GM18517 (cell line): ENCODE measurements at regions not wholly inside any gene's neighbourhood (a gene's known extent, or its start where the extent isn't known, plus 50 kb on each side); places are given as distances from the start of the nearest gene placed in this dataset.
A peak's percentile ranks its signal among the peaks of the same experiment; 100 is the strongest.

Experiments
- ATAC-seq: cut with Tn5 transposase; IDR thresholded peaks from one replicate; pipeline ENCODE4 v1.9.1; 2021; ENCODE audit warnings: mild to moderate bottlenecking, moderate library complexity; ENCODE audit not compliant: unreplicated experiment

- no peak for ATAC-seq
Measured at GRCh38 chr12:77368379-77368778, 303.0 kb upstream of the E2F7 start.

DNA sequence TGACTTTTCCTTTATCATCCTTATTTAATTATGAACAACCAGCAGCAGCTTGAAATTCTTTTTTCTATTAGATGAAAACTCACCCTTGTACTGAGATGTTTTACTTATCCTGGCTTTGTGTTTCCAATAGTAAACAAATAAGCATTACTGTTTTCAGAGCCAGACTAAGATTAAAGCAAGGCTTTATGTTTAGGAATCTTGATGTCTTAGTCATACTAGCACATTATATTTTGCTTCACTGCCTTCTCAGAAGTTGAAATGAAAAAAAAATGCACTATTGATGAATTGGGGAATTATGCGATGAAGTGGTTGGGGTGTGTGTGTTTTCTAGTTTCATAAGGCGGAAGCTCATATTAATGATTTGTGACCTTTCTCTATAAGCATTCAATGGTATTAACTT, 301.2 kb upstream of the E2F7 start:
- no peak for ATAC-seq

GRCh38 chr12:77364400-77364799, 299.0 kb upstream of the E2F7 start:
- no peak for ATAC-seq

- ATAC-seq: no peak
Measured at GRCh38 chr12:77362509-77363210, 297.3 kb upstream of the E2F7 start.

DNA sequence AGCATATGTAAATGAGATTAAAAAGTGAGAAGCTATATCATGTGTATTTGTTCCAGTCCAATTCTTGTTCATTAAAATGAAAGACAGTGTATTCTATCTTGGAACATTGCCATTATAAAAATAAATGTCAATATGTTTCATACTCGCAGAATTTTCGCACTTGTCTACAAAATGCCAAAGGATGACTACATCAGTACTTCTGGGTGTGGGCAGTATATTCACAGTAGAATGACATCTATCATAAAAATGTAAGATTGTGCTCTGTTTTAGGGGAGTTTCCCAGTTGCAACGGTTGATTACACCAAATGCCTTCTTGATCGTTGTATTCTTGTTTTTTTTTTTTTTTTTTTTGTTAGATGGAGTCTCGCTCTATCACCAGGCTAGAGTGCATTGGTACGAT, 292.3 kb upstream of the E2F7 start:
- no peak for ATAC-seq

DNA sequence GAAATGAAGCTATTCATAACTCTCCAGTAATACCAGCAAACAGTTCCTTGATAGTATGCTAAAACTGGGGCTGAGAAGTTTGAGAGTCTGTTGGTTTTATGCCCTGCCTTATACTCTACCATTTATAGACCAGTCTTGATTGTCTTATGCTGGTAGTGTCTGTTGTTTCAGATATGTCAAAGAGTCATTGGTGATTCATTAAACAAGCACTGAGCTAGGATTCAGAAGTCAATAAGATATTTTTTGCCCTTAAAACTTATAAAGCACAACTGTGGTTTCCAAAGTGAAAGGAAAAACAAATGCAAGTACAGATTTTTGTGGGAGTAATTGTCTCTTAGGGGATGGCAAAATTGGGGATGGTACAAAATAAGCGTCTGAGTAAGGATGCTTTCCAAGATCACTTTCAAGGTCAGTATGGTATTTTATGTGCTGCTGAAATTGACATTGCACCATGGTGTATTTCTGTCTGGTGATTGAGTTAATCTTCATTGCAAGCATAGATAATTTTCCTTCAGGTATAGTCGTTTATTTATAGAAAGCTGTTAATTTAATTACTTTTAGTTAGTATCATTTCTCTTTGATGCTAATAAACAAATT, 289.5 kb upstream of the E2F7 start:
- no peak for ATAC-seq

DNA sequence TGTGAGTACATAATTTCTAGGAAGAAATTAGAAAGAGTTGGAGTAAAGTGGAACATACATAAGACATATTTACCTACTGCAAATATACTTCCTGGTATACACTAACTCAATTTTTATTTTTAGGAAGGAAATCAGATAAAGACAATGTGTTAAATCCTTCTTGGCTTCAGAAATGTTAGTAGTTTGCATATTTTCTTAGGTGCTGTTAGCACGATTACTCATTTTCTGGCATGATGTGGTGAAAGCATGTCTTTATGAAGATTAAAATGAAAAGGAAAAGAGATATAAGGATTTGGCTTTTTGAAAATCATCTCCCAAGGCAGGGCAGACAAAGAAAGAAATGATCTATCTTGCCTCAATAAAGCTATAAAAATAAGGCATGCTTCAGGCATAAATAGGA, 287.6 kb upstream of the E2F7 start:
- ATAC-seq: no peak

DNA sequence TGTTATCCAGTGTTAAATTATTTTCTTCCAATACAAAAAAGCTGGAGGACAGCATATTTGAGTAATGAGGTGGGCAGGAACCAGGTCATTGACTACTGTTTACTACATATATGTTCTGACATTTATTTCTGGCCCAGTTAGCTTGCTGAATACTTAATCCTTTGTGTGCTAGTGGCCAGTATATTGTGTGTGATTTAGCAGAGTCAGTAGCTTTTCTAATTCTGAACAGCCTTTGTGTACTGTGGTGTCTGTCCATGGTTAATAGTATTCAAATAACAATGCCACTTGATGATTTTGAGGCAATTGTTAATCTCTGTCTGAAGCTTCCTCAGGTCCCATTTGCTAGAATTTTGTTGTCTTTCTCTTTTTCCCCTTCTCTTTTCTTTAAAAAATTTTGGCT, 286.5 kb upstream of the E2F7 start:
- no peak for ATAC-seq

GRCh38 chr12:77349689-77350370, 284.5 kb upstream of the E2F7 start:
- no peak for ATAC-seq

DNA sequence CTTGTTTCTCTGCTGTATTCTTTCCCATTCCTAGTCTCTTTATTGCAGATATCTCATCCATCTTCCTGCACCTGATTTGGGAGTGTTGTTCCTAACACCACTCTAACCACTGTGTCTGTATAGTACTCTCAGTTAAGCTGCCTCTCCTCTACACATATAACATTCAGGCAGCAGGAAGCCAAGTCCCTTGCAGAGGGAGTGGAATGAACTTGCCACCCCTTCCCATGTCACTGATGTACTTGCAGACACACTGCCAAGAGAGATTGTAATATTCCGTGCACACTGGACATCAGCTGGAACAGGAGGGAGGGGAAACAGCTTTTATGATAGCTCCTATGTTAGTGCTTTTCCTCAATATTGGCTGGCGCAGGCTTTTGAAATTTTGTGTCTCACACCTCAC, 281.6 kb upstream of the E2F7 start:
- no peak for ATAC-seq

GRCh38 chr12:77345336-77345735, 280.0 kb upstream of the E2F7 start:
- no peak for ATAC-seq

DNA sequence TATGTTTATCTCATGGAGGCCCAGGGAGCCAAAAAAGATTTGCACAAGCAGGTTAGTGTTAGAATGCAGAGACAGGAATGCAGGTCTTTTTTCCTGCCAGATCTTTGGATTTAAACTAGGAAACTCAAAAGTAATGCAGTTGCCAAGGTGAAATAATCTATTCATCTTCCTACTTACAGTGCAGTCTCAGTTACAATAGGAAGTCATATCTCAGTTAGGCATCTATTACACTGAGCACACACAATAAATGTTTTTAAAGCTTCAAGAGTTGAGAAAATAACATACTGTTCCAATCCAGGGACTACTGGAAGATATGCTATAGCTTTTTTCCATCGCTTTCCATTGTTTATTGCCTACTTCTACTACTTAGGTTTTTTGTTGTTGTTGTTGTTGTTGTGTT, 279.3 kb upstream of the E2F7 start:
- no peak for ATAC-seq

GRCh38 chr12:77343291-77343690, 277.9 kb upstream of the E2F7 start:
- ATAC-seq: no peak

- ATAC-seq: no peak
Measured at GRCh38 chr12:77342253-77342652, 276.9 kb upstream of the E2F7 start.

- ATAC-seq: no peak
Measured at GRCh38 chr12:77339610-77340009, 274.2 kb upstream of the E2F7 start.

DNA sequence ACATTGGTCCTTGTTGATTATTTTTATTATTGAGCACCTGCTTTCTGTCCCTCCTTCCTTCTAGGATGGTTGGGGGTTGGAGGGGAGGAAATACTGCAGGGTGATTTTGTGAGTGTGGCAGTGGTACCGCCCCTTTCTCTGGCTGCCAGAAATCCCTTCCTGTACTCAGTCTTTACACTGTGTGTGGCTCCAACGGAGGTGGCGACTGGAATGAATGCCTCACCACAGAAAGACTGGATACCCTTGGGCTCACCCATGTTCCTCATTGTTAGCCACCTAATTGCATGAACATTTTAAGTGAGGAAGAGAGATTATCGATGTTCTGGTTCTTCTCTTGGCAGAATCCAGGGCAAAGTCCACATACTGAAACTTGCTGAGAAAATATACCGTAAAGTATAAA, 272.0 kb upstream of the E2F7 start:
- no peak for ATAC-seq

- ATAC-seq: no peak
Measured at GRCh38 chr12:77334806-77335205, 269.4 kb upstream of the E2F7 start.

- no peak for ATAC-seq
Measured at GRCh38 chr12:77328326-77328725, 263.0 kb upstream of the E2F7 start.

DNA sequence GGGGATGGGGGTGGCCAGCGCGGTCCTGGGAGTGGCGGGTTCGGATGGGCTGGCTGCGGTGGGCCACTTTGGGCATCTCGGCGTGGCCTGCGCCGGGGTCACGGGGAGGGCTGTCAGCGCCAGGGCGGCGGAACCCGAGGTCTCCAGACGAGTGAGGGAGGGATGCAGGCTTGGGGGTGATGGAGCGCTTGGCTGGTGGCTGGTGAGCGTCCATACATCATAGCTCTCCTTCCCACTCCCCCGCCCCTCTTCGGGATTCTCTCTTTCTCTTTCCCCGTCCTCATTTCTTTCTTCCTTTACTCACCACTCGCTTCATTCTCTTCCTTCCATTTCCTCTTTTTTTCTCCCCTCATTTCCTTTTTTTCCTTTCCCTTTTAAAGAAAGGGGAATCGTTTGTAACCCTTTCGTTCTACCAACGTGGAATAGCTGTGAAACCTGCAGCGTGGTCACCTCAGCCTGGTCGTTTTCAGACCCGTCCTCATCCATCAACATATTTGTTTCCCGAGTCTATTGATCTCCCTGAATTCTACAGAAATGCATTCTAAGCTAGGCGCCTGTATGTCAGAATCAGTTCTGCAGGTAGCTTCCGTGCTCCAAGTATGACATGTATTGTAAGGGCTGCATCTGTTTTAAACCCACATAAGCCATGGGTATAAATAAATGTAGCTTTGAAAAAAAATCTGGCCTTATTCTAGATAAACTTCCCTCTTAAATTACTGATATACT, 260.3 kb upstream of the E2F7 start:
- ATAC-seq: no peak

GRCh38 chr12:77324763-77325468, 259.5 kb upstream of the E2F7 start:
- ATAC-seq: peak; percentile 77

DNA sequence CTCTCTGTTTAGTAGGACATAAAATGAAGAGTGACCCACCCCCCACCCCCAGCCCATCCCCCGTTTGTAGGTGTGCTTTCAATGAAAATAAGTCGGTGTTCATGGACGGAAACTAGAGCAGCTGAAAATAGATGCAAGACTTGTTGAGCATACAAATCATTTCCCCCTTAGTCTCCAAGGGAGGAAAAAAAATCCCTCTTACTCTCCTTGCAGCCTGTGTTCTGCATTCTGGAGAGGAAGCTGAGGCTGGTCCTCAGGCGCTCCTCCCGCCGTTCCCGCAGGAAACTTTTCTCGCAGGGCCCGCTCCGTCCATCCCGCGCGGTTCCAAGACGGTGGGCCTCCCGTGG, 259.0 kb upstream of the E2F7 start:
- ATAC-seq: no peak
